Fibroblast of pulmonary artery (primary cell): ENCODE measurements at regions not wholly inside any gene's neighbourhood (a gene's known extent, or its start where the extent isn't known, plus 50 kb on each side); places are given as distances from the start of the nearest gene placed in this dataset.

ENCODE experiments used
- DNase-seq: peaks from one replicate; pipeline ENCODE4 v3.0.0-alpha.2; 2010; ENCODE audit warnings: low read depth
- H3K4me3 ChIP-seq: replicated peaks from 2 replicates; pipeline ENCODE4 v1.5.1; 2011; ENCODE audit warnings: low read depth, mild to moderate bottlenecking, control low read depth, low read length, moderate library complexity
- TF ChIP-seq, protein P1 (sequence below): IDR thresholded peaks from 2 replicates; pipeline ENCODE4 v1.5.1; 2011; ENCODE audit warnings: mild to moderate bottlenecking, control low read depth, low read length, inconsistent platforms; ENCODE audit errors: missing control alignments

DNA sequence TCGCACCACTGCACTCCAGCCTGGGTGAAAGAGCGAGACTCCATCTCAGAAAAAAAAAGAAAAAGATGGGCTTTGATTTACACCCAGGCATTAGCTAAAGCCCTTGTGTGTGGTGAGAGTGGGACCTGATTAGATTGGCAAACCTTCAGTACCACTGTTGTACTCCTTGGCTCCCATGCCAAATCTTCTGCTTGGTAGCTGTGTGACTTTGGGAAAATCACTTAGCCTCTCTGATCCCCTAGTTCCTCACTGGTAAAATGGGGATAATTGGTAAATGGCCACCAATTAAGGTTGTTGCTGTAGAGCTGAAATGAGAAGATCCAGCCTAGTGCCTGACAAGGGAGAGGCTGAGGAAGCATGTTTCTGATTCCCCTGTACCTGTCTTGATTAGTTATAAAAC, 63.7 kb downstream of the SLC25A47 start:
- no peak overlapping the region for H3K4me3 ChIP-seq

DNA sequence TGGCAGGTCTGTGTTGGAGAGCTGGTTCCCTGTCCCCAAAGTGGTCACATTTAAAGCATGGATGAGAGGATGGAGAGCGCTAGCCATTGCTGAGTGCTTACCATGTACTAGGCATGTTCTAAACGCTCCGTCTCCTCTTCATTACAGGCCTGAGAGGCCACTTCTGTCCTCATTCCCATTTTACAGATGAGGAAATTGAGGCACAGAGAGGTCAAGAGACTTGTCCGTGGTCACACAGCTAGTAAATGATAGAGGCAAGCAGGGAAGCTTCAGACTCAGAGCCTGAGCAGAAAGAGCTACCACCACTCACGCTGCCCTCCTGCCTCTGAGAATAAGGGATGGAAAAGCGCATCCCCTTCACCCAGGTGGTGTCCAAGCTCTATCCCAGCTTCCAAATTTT, 64.3 kb downstream of the SLC25A47 start:
- no peak for DNase-seq
- TF ChIP-seq, protein P1, sequence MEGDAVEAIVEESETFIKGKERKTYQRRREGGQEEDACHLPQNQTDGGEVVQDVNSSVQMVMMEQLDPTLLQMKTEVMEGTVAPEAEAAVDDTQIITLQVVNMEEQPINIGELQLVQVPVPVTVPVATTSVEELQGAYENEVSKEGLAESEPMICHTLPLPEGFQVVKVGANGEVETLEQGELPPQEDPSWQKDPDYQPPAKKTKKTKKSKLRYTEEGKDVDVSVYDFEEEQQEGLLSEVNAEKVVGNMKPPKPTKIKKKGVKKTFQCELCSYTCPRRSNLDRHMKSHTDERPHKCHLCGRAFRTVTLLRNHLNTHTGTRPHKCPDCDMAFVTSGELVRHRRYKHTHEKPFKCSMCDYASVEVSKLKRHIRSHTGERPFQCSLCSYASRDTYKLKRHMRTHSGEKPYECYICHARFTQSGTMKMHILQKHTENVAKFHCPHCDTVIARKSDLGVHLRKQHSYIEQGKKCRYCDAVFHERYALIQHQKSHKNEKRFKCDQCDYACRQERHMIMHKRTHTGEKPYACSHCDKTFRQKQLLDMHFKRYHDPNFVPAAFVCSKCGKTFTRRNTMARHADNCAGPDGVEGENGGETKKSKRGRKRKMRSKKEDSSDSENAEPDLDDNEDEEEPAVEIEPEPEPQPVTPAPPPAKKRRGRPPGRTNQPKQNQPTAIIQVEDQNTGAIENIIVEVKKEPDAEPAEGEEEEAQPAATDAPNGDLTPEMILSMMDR: no peak
- no peak overlapping the region for H3K4me3 ChIP-seq

More for the DNA sequence above, 63.7 kb downstream of the SLC25A47 start:
- DNase-seq: no peak
- TF ChIP-seq, protein P1: no peak

DNA sequence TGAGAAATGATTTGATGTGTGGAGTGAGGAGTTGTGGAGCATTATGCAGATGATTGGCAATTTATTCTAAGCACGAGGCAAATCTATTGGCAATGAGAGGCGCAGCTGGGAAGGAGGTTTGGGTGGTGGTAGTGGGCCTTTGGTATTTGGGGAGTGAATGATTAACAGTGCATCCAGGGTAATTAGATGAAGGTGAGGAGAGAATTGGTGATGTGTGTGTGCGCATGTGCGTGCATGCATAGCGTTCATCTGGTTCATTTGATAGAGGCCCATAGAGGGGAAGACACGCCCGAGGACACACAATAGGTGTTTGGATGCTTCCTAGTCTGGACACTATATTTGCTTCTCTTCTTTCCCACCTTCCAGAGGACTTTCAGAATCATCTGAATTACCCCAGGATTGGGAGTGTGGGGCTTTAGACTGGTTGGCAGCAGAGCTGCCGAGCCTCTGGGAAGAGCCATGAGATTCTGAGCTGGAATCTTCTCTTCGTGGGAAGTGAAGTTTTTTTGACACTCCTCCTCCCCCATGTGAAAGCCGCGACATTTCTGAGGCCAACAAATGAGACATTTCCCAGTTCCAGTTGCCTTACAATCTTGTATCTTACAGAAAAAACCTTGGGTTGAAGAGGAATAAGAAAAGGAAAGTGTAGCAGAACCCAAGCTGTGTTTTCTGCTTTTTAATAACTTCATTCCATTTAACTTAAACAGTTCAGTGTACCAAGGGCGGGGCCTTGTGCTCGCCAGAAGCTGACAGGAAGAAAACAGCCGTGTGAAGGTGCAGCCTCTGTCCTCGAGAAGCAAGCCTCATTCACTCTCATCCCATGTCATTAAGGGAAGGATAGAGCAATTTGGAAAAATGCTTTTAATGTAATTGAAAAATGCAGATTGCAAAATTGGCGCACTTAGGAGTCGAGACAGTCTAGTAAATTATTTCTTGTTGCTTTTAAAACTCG, 65.2 kb downstream of the SLC25A47 start:
- TF ChIP-seq, protein P1: no peak
- no peak overlapping the region for H3K4me3 ChIP-seq
- no peak for DNase-seq

DNA sequence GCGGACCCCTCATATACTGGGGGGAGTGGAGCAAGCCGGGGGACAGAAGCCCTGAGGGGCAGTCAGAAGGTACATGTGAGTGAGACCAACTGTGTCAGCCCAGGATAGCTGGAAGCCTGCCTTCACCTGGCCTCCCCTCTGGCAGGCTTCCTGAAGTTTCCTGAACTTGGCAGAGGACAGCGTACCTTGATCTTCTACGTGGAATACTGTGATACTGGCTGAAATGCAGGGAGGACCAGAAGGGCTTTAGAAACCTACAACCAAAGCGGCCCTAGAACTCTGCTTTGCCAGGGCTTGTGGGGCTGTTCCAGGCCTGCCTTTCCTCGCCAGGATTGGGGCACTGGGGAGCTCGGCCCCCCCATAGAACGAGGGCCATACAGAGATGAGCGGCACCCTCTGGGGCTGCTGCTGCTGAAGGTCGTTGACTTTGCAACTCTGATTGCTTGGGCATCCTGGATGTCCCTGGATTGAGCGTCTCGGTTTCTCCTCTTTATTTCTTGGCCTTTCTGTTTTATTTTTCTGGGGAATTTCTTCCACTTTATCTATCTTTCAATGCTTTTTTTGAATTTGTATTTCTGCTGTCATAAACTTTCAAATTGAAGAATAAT, 66.5 kb downstream of the SLC25A47 start:
- TF ChIP-seq, protein P1: no peak
- DNase-seq: no peak
- H3K4me3 ChIP-seq: no peak overlapping the region

DNA sequence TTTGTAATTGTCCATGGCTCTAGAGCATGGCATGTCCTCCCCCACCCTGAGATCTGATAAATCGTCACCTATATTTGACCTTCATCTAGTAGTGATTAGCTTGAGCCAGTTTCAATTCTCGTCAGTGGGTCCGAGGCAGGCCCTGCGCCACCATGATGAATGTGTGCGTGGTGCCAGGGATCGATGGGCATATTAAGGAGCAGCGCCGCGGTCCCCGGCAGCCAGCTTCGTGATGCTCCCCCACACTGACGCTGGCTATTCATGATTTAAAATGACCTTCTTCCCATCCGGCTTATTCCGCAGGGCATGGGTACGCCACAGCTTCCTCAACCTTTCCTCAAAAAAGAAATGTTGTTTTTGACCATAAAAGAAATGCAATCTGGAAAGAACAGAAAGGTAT, 68.0 kb downstream of the SLC25A47 start:
- TF ChIP-seq, protein P1: no peak
- H3K4me3 ChIP-seq: no peak overlapping the region

DNA sequence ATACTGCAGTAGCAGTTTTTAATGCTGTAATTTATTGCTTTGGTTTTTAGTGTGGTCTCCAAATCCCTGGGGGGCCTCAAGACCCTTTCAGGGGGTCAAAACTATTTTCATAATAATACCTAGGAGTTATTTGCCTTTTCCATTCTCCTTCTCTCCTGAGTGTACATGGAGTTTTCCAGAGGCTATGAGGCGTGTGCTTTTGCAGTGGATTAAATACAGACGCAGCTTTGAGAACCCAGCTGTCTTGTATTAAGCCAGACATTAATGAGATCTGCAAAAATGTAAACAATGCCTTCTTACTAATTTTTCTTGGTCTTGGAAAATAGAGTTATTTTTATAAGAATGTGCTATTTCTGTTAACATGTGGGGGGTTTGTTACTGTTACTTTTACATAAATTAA, 68.6 kb downstream of the SLC25A47 start:
- no peak for DNase-seq
- TF ChIP-seq, protein P1: no peak
- H3K4me3 ChIP-seq: no peak overlapping the region

More for the DNA sequence above, 68.0 kb downstream of the SLC25A47 start:
- no peak for DNase-seq

- TF ChIP-seq, protein P1: no peak
- no peak overlapping the region for H3K4me3 ChIP-seq
- peak; percentile 33 for DNase-seq
These were observed 69.2 kb downstream of the SLC25A47 start for GRCh38 chr14:100392356-100392755.
